ENCODE measurements at regions not wholly inside any gene's neighbourhood (a gene's known extent, or its start where the extent isn't known, plus 50 kb on each side); places are given as distances from the start of the nearest gene placed in this dataset.
A peak's percentile ranks its signal among the peaks of the same experiment; 100 is the strongest.

DNA sequence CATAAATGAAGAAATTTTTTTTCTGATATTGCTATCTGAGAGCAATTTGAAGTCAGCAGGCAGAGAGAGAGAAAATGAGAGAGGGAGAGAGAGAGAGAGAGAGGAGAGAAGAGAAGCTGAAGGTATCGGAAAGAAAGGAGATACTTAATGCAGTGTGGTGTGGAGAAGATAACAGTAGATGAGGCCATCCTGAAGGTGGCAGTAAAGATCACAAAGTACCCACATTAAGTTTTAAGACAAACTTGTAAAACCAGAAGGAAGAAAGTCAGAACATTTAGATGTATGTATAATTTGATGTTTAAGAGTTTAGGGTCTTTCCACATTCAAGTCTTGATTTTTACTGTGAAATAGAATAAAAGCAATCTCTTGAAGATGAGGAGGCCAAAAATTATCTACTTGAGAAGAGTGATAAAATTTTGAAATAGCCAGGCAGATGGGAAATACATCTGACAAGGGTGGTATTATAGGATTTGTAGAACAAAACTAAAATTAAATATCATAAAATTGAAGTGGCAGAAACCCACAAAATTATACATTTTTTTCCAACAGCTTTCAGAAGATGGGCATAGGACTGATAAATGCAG, 1753.4 kb downstream of the MRPL39 start:
- H4K20me1 ChIP-seq (ENCODE audit: control insufficient read depth, extremely low read depth, insufficient read depth, low read length): no peaks in the 10 kb centered on the region
- no peak for FAIRE-seq
- TF ChIP-seq EZH2 (IDR thresholded peaks at IDR 0.05; ENCODE audit: low read length): no peak
- TF ChIP-seq, protein P1, sequence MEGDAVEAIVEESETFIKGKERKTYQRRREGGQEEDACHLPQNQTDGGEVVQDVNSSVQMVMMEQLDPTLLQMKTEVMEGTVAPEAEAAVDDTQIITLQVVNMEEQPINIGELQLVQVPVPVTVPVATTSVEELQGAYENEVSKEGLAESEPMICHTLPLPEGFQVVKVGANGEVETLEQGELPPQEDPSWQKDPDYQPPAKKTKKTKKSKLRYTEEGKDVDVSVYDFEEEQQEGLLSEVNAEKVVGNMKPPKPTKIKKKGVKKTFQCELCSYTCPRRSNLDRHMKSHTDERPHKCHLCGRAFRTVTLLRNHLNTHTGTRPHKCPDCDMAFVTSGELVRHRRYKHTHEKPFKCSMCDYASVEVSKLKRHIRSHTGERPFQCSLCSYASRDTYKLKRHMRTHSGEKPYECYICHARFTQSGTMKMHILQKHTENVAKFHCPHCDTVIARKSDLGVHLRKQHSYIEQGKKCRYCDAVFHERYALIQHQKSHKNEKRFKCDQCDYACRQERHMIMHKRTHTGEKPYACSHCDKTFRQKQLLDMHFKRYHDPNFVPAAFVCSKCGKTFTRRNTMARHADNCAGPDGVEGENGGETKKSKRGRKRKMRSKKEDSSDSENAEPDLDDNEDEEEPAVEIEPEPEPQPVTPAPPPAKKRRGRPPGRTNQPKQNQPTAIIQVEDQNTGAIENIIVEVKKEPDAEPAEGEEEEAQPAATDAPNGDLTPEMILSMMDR (optimal IDR thresholded peaks at IDR 0.05 in 1 of 3, IDR thresholded peaks at IDR 0.05 in 1 of 3, conservative IDR thresholded peaks at IDR 0.05 in 1 of 3; ENCODE audit: extremely low read depth in 1 of 3, insufficient read depth in 2 of 3, low read length in 3 of 3): peak in 1 of 3 experiments; percentile 11
- H3K9me1 ChIP-seq (ENCODE audit: control insufficient read depth, extremely low read depth, insufficient read depth, low read length): no peaks in the 10 kb centered on the region
- dilution Hi-C loops (cut with MboI; ENCODE audit: extremely low pct_ligation_motif_present, low sequenced_read_pairs): no loop called here
- H3K9me3 ChIP-seq (ENCODE audit: control insufficient read depth, low read depth, low read length): peaks cover 8% of the 10 kb centered on the region
- no peak for DNase-seq (ENCODE audit: low read depth, low spot score)
- no peaks in the 10 kb centered on the region for H3K27me3 ChIP-seq (ENCODE audit: control insufficient read depth, extremely low read depth, insufficient read depth, low read length)
- H3K36me3 ChIP-seq (ENCODE audit: control insufficient read depth in 2 of 2, extremely low read depth in 1 of 2, insufficient read depth in 2 of 2, low read length in 2 of 2): no peaks in the 10 kb centered on the region
- H3K79me2 ChIP-seq (ENCODE audit: control insufficient read depth, insufficient read depth, low read length): no peaks in the 10 kb centered on the region
- H3K4me3 ChIP-seq (ENCODE audit: control insufficient read depth in 2 of 3, extremely low read depth in 1 of 3, insufficient read depth in 2 of 3, low read depth in 1 of 3, low read length in 3 of 3): no peak overlapping the region
- H3K4me1 ChIP-seq (ENCODE audit: control insufficient read depth, extremely low read depth, insufficient read depth, low read length): no peaks in the 10 kb centered on the region
- no peak overlapping the region for H2AFZ ChIP-seq (ENCODE audit: control insufficient read depth, low read length)
- no peak overlapping the region for H3K9ac ChIP-seq (ENCODE audit: control insufficient read depth, extremely low read depth, insufficient read depth, low read length)
- H3K4me2 ChIP-seq (ENCODE audit: control insufficient read depth, extremely low read depth, insufficient read depth, low read depth, low read length): no peak overlapping the region
- H3K27ac ChIP-seq (ENCODE audit: control insufficient read depth, insufficient read depth, low read length): no peak overlapping the region

DNA sequence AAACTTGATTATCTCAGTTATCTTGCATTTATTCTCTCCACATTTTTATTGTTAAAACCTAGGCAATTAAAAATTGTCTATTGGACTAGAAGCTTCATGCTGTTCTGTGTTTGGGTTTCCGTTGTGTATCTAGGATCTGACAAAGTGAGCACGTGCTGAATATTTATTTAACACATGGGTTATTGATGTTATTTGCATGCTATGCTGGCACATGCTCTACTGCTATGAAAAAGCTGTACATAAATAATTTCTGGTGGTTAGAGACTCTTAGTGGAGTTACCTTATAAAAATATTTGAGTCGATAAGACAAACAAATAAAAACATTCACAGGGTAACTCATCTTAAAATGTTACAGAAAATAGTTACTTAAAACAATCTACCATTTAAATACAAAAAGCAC, 1769.7 kb downstream of the MRPL39 start:
- Histone ChIP-seq H3K4me3 (ENCODE audit: control insufficient read depth in 2 of 3, extremely low read depth in 1 of 3, insufficient read depth in 2 of 3, low read depth in 1 of 3, low read length in 3 of 3) (no peak overlapping the region), H3K27me3 (ENCODE audit: control insufficient read depth, extremely low read depth, insufficient read depth, low read length) (no peaks in the 10 kb centered on the region), H3K9me1 (ENCODE audit: control insufficient read depth, extremely low read depth, insufficient read depth, low read length) (no peaks in the 10 kb centered on the region), H3K79me2 (ENCODE audit: control insufficient read depth, insufficient read depth, low read length) (no peaks in the 10 kb centered on the region), H3K4me1 (ENCODE audit: control insufficient read depth, extremely low read depth, insufficient read depth, low read length) (no peaks in the 10 kb centered on the region), H3K9ac (ENCODE audit: control insufficient read depth, extremely low read depth, insufficient read depth, low read length) (no peak overlapping the region), H3K36me3 (ENCODE audit: control insufficient read depth in 2 of 2, extremely low read depth in 1 of 2, insufficient read depth in 2 of 2, low read length in 2 of 2) (no peaks in the 10 kb centered on the region), H4K20me1 (ENCODE audit: control insufficient read depth, extremely low read depth, insufficient read depth, low read length) (no peaks in the 10 kb centered on the region), H3K27ac (ENCODE audit: control insufficient read depth, insufficient read depth, low read length) (no peak overlapping the region), H3K4me2 (ENCODE audit: control insufficient read depth, extremely low read depth, insufficient read depth, low read depth, low read length) (no peak overlapping the region), H2AFZ (ENCODE audit: control insufficient read depth, low read length) (no peak overlapping the region), H3K9me3 (ENCODE audit: control insufficient read depth, low read depth, low read length) (peaks cover 11% of the 10 kb centered on the region)
- dilution Hi-C loops (cut with MboI; ENCODE audit: extremely low pct_ligation_motif_present, low sequenced_read_pairs): no loop called here
- FAIRE-seq: no peak
- no peak for DNase-seq (ENCODE audit: low read depth, low spot score)
- TF ChIP-seq, protein P1 (optimal IDR thresholded peaks at IDR 0.05 in 1 of 3, IDR thresholded peaks at IDR 0.05 in 1 of 3, conservative IDR thresholded peaks at IDR 0.05 in 1 of 3; ENCODE audit: extremely low read depth in 1 of 3, insufficient read depth in 2 of 3, low read length in 3 of 3): no peak
- no peak for TF ChIP-seq EZH2 (IDR thresholded peaks at IDR 0.05; ENCODE audit: low read length)

All from keratinocyte (primary cell).